ENCODE measurements at regions not wholly inside any gene's neighbourhood (a gene's known extent, or its start where the extent isn't known, plus 50 kb on each side); places are given as distances from the start of the nearest gene placed in this dataset.

DNA sequence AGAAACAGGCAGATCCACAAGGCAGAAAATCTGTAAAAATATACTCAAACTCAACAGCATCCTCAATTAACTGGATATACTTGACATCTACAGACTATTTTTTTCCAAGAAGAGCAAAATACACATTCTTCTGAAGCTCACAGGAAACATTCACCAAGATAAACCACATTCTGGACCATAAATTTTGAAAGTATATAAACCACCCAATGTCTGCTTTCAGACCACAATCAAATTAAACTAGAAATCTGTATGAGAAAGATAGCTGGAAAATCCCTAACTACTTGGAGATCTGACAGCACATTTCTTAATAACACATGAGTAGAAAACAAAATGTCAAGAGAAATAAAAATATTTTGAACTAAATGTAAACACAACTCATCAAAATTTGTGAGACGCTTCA, 195.5 kb downstream of the ERMARD start:
- no peak overlapping the region for H3K27ac Mint-ChIP-seq (ENCODE audit: unreplicated experiment)
- FAIRE-seq (no peak), DNase-seq (ENCODE audit: low read depth) (no peak)
- Histone ChIP-seq H3K79me2 (ENCODE audit: insufficient read depth, low read length) (no peaks in the 10 kb centered on the region), H3K4me2 (ENCODE audit: low read length) (no peak overlapping the region), H3K27me3 (ENCODE audit: insufficient read depth, low read length) (no peaks in the 10 kb centered on the region), H3K27ac (ENCODE audit: low read depth, low read length) (no peak overlapping the region), H3K4me1 (ENCODE audit: insufficient read depth, low read length) (no peaks in the 10 kb centered on the region), H2AFZ (ENCODE audit: low read depth, low read length) (no peak overlapping the region), H4K20me1 (ENCODE audit: insufficient read depth, low read length) (no peaks in the 10 kb centered on the region), H3K36me3 (ENCODE audit: insufficient read depth, low read length) (no peaks in the 10 kb centered on the region), H3K9me3 (ENCODE audit: insufficient read depth, low read depth, low read length) (no peaks in the 10 kb centered on the region), H3K9ac (ENCODE audit: low read length) (no peak overlapping the region), H3K4me3 (ENCODE audit: insufficient read depth, low read depth, low read length) (no peak overlapping the region)
- H3K27me3 Mint-ChIP-seq (ENCODE audit: low read depth, unreplicated experiment) = peaks cover 10% of the 10 kb centered on the region
- no peaks in the 10 kb centered on the region for H3K36me3 Mint-ChIP-seq (ENCODE audit: low read depth, unreplicated experiment)
- peaks cover 5% of the 10 kb centered on the region for H3K9me3 Mint-ChIP-seq (ENCODE audit: unreplicated experiment)
- no peak for TF ChIP-seq EZH2 (IDR thresholded peaks at IDR 0.05; ENCODE audit: insufficient read depth, low read length)
- TF ChIP-seq CTCF (IDR thresholded peaks at IDR 0.05; ENCODE audit: insufficient read depth, low read depth, low read length) = no peak
- no peak overlapping the region for H3K4me3 Mint-ChIP-seq (ENCODE audit: unreplicated experiment)
- H3K4me1 Mint-ChIP-seq (ENCODE audit: low read depth, unreplicated experiment) = no peaks in the 10 kb centered on the region

GRCh38 chr6:169945117-169945516, 193.7 kb downstream of the ERMARD start:
- Histone ChIP-seq H3K4me1 (ENCODE audit: insufficient read depth, low read length) (no peaks in the 10 kb centered on the region), H3K79me2 (ENCODE audit: insufficient read depth, low read length) (no peaks in the 10 kb centered on the region), H3K9me3 (ENCODE audit: insufficient read depth, low read depth, low read length) (no peaks in the 10 kb centered on the region), H3K36me3 (ENCODE audit: insufficient read depth, low read length) (no peaks in the 10 kb centered on the region), H3K27ac (ENCODE audit: low read depth, low read length) (no peak overlapping the region), H3K9ac (ENCODE audit: low read length) (no peak overlapping the region), H3K4me2 (ENCODE audit: low read length) (no peak overlapping the region), H3K27me3 (ENCODE audit: insufficient read depth, low read length) (no peaks in the 10 kb centered on the region), H4K20me1 (ENCODE audit: insufficient read depth, low read length) (no peaks in the 10 kb centered on the region), H2AFZ (ENCODE audit: low read depth, low read length) (no peak overlapping the region), H3K4me3 (ENCODE audit: insufficient read depth, low read depth, low read length) (no peak overlapping the region)
- FAIRE-seq = no peak
- H3K4me3 Mint-ChIP-seq (ENCODE audit: unreplicated experiment) = no peak overlapping the region
- DNase-seq (ENCODE audit: low read depth) = no peak
- H3K27me3 Mint-ChIP-seq (ENCODE audit: low read depth, unreplicated experiment) = peaks cover 24% of the 10 kb centered on the region
- H3K36me3 Mint-ChIP-seq (ENCODE audit: low read depth, unreplicated experiment) = no peaks in the 10 kb centered on the region
- TF ChIP-seq CTCF (IDR thresholded peaks at IDR 0.05; ENCODE audit: insufficient read depth, low read depth, low read length) (no peak), EZH2 (IDR thresholded peaks at IDR 0.05; ENCODE audit: insufficient read depth, low read length) (no peak)
- peaks cover 5% of the 10 kb centered on the region for H3K9me3 Mint-ChIP-seq (ENCODE audit: unreplicated experiment)
- H3K27ac Mint-ChIP-seq (ENCODE audit: unreplicated experiment) = no peak overlapping the region
- no peaks in the 10 kb centered on the region for H3K4me1 Mint-ChIP-seq (ENCODE audit: low read depth, unreplicated experiment)

- H3K27ac ChIP-seq (ENCODE audit: low read depth, low read length) = no peak overlapping the region
- FAIRE-seq (no peak), DNase-seq (ENCODE audit: low read depth) (no peak)
- Mint-ChIP-seq H3K9me3 (ENCODE audit: unreplicated experiment) (peaks cover 5% of the 10 kb centered on the region), H3K4me1 (ENCODE audit: low read depth, unreplicated experiment) (no peaks in the 10 kb centered on the region), H3K27ac (ENCODE audit: unreplicated experiment) (no peak overlapping the region), H3K36me3 (ENCODE audit: low read depth, unreplicated experiment) (no peaks in the 10 kb centered on the region), H3K27me3 (ENCODE audit: low read depth, unreplicated experiment) (peaks cover 30% of the 10 kb centered on the region), H3K4me3 (ENCODE audit: unreplicated experiment) (no peak overlapping the region)
- H3K9me3 ChIP-seq (ENCODE audit: insufficient read depth, low read depth, low read length) = no peaks in the 10 kb centered on the region
- no peaks in the 10 kb centered on the region for H3K27me3 ChIP-seq (ENCODE audit: insufficient read depth, low read length)
- TF ChIP-seq EZH2 (IDR thresholded peaks at IDR 0.05; ENCODE audit: insufficient read depth, low read length) (no peak), CTCF (IDR thresholded peaks at IDR 0.05; ENCODE audit: insufficient read depth, low read depth, low read length) (no peak)
- H3K4me3 ChIP-seq (ENCODE audit: insufficient read depth, low read depth, low read length) = no peak overlapping the region
- H3K4me2 ChIP-seq (ENCODE audit: low read length) = no peak overlapping the region
- H4K20me1 ChIP-seq (ENCODE audit: insufficient read depth, low read length) = no peaks in the 10 kb centered on the region
- no peaks in the 10 kb centered on the region for H3K36me3 ChIP-seq (ENCODE audit: insufficient read depth, low read length)
- no peaks in the 10 kb centered on the region for H3K4me1 ChIP-seq (ENCODE audit: insufficient read depth, low read length)
- H3K9ac ChIP-seq (ENCODE audit: low read length) = no peak overlapping the region
- H2AFZ ChIP-seq (ENCODE audit: low read depth, low read length) = no peak overlapping the region
- no peaks in the 10 kb centered on the region for H3K79me2 ChIP-seq (ENCODE audit: insufficient read depth, low read length)
Observed at GRCh38 chr6:169944415-169944814, 193.0 kb downstream of the ERMARD start.

Measured in astrocyte (in vitro differentiated cells and primary cell).